ENCODE measurements at regions not wholly inside any gene's neighbourhood (a gene's known extent, or its start where the extent isn't known, plus 50 kb on each side); places are given as distances from the start of the nearest gene placed in this dataset.
"Not testable (repeated sequence)": the region's sequence is repeated elsewhere in the genome, so short reads cannot be mapped to it uniquely, and the experiment has no call there.

GRCh38 chr7:82701949-82702348 is 258.4 kb upstream of the CACNA2D1 start:
- in situ Hi-C loops (cut with MboI; ENCODE audit: low sequenced_read_pairs) = no loop called here

DNA sequence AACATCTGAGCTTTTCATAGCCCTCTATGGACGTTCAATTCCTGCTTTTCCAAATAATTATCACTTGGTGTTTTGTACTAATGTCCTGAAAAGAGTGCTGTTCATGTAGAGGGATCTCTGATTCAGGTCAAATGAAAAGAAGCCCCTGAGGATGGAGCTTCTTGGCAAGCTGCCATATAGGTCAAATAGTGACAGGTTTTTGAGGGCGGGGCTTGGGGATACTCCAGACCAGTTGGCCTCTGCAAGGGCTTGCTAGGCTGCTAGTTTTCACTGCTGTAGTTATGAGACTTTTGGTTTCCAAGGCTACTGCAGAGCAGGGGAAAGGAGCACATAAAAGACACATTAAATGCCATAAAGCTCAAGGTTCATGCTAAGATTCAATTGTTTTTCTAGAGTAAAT is 257.2 kb upstream of the CACNA2D1 start:
- in situ Hi-C loops (cut with MboI; ENCODE audit: low sequenced_read_pairs) = no loop called here

DNA sequence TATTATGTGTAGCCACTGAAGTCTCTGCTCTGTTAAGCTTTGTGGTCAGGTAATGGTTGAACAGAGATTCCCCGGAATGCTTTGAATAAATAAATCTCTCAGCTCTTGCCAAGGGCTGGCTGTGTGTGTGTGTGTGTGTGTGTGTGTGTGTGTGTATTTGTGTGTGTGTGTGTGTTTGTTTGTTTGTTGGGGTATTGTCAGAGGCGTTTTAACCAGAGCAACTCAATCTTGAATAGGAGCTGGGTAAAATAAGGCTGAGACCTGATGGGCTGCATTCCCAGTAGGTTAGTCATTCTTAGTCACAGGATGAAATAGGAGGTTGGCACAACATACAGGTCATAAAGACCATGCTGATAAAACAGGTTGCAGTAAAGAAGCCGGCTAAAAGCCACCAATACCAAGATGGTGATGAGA is 256.2 kb upstream of the CACNA2D1 start:
- in situ Hi-C loops (cut with MboI; ENCODE audit: low sequenced_read_pairs) = no loop called here

- in situ Hi-C loops (cut with MboI; ENCODE audit: low sequenced_read_pairs) = no loop called here
These were observed 254.3 kb upstream of the CACNA2D1 start for GRCh38 chr7:82697897-82698296.

GRCh38 chr7:82696631-82697030 is 253.1 kb upstream of the CACNA2D1 start:
- in situ Hi-C loops (cut with MboI; ENCODE audit: low sequenced_read_pairs) = no loop called here

- in situ Hi-C loops (cut with MboI; ENCODE audit: low sequenced_read_pairs) = no loop called here
These were observed 250.4 kb upstream of the CACNA2D1 start for GRCh38 chr7:82694022-82694421.

GRCh38 chr7:82690929-82691328 is 247.4 kb upstream of the CACNA2D1 start:
- in situ Hi-C loops (cut with MboI; ENCODE audit: low sequenced_read_pairs) = no loop called here

GRCh38 chr7:82685214-82685613 is 241.6 kb upstream of the CACNA2D1 start:
- in situ Hi-C loops (cut with MboI; ENCODE audit: low sequenced_read_pairs) = no loop called here

DNA sequence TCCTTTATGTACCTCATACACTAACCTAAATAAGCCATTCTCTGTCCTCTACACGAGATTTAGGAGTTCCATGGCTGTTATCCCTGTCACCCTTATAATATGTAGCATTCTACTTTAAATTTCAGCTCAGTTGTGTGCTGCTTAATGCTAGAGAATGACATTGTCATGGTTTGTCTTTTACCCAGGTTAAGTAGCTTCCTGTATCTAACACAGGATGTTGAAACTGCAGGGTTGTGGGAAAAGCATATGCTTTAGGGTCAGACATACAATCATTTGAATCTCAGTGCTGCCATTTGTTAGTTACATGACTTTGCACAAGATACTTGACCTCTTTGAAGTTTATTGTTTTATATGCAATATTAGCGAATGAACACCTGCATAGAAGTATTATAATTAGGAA is 235.1 kb upstream of the CACNA2D1 start:
- in situ Hi-C loops (cut with MboI; ENCODE audit: low sequenced_read_pairs) = no loop called here

DNA sequence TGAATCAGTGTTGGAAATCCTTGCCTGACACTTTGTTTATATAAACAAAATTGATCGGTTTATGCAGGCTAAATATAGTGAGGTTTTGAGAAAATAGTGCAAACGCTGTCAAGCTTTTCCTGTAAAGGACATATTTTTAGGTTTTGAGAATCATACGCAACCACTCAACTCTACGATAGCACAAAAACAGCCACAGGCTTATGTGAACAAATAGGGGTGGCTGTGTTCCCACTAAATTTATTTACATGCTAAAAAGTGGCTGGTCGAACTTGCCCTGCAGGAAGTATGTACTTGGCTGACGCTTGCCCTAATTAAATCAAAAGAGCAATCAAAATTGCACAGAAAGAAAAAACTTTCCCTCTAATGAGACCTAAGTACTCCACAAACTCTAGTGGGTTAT is 234.7 kb upstream of the CACNA2D1 start:
- in situ Hi-C loops (cut with MboI; ENCODE audit: low sequenced_read_pairs) = no loop called here

DNA sequence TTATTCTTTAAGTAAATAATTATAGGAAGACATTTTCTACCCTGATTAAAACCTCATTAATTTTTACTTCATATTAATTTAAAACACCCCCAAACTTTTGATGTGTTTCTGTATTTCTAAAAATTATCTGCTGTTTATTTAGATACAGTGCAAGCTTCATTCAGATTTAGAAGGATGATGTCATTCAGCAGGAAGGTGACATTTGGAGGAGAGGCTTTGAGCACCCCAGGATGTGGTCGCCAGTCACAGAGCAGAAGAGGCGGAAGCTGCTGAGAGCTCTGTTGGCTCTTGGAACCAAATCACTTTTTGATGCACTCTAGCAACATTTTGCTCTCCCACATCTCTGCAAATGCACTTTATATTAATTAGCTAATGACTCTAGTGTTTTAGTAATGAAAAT is 233.9 kb upstream of the CACNA2D1 start:
- in situ Hi-C loops (cut with MboI; ENCODE audit: low sequenced_read_pairs) = no loop called here

GRCh38 chr7:82676777-82677463 is 233.3 kb upstream of the CACNA2D1 start:
- in situ Hi-C loops (cut with MboI; ENCODE audit: low sequenced_read_pairs) = no loop called here

- in situ Hi-C loops (cut with MboI; ENCODE audit: low sequenced_read_pairs) = no loop called here
These were observed 231.8 kb upstream of the CACNA2D1 start for GRCh38 chr7:82675396-82675795.

- in situ Hi-C loops (cut with MboI; ENCODE audit: low sequenced_read_pairs) = no loop called here
These were observed 230.7 kb upstream of the CACNA2D1 start for GRCh38 chr7:82674268-82674667.

GRCh38 chr7:82672078-82672477 is 228.5 kb upstream of the CACNA2D1 start:
- in situ Hi-C loops (cut with MboI; ENCODE audit: low sequenced_read_pairs) = no loop called here

GRCh38 chr7:82669141-82669540 is 225.6 kb upstream of the CACNA2D1 start:
- in situ Hi-C loops (cut with MboI; ENCODE audit: low sequenced_read_pairs) = no loop called here

DNA sequence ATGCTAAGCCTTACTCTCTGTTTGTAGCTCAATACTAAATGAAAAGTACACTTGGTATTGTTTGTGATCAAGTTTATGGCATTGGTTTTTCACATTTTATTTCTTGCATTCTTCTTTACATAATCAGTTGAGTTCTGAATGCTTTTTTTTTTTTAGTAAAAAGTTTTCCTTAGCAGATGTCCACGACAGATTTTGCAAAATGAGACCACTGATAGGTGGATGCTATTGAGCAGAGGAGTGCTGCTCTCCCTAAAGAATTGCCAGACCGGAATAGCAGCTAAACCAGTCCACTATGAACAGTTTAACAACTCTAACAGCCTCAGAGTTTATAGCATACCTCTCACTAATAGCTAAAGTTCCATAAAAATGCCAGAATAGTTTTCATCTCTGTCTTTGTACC is 225.1 kb upstream of the CACNA2D1 start:
- in situ Hi-C loops (cut with MboI; ENCODE audit: low sequenced_read_pairs) = no loop called here

DNA sequence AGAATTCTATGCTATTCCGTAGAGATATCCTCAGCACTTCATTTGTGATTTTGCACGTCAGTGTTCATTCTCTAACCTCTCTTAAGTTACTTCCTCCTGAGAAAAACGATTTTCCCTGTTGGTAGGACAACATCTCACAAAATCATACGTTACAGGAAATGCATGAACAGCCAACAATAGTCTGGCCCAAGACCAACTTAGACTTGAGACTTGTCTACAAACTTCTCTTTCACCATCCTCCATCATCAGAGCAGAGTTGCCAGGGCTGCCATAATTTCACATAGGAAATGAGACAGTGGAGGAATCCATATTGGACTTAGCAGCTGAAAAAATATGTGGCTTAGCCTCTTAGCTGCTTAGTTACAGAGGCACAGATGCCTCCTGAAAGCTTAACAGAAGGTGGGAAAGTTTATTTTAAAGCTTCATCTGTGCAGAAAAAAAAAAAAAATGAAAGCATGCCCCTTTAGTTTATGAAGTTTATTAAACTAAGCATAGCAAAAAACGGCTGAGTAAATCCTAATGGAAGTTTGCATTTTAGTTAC is 222.5 kb upstream of the CACNA2D1 start:
- in situ Hi-C loops (cut with MboI; ENCODE audit: low sequenced_read_pairs) = no loop called here

DNA sequence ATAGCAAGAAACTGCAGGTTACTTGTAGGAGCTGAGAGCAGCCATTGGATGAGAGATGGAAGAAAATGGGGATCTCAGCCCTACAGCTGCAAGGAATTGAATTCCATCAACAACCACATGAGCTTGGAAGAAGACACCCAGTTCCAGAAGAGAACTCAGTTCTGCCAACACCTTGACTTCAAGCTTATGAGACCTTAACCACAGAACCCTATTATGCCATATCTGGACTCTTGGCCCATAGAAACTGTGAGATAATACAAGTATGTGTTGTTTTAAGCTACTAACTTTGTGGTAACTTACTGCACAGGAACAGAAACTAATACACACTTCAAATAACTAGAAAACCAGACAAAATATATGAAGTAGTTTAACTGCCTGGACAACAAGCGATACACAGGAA is 212.4 kb upstream of the CACNA2D1 start:
- in situ Hi-C loops (cut with MboI; ENCODE audit: low sequenced_read_pairs) = no loop called here

- in situ Hi-C loops (cut with MboI; ENCODE audit: low sequenced_read_pairs) = not testable (repeated sequence)
These were observed 206.5 kb upstream of the CACNA2D1 start for GRCh38 chr7:82650095-82650494.

DNA sequence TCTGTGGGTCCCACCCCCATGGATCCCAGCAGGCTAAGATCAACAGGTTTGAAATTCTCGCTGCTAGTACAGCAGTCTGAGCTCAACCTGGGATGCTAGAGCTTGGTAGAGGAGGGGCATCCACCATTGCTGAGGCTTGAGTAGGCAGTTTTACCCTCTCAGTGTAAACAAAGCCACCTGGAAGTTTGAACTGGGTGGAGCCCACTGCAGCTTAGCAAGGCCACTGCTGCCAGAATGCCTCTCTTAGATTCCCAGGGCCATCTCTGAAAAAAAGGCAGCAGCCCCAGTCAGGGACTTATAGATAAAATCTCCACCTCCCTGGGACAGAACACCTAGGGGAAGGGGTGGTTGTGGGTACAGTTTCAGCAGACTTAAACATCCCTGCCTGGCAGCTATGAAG is 190.0 kb upstream of the CACNA2D1 start:
- in situ Hi-C loops (cut with MboI; ENCODE audit: low sequenced_read_pairs) = no loop called here

DNA sequence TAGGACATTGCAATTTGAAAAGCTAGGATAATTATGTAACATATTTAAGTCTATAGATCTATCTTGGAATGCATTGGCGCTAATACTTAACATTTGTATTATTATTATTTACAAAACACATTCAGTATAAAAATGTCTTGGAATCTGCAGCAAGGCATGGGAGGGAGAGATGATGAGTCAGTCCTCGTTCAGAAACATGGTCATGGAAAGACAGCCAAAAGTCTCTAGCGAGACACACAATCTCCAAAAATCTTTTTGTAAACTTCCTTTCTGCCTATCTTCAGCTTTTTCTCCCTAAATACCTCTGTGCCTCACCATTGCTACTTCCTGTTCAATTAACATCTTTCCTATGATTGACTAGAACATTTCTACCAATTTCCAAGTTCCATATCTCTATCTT is 188.4 kb upstream of the CACNA2D1 start:
- in situ Hi-C loops (cut with MboI; ENCODE audit: low sequenced_read_pairs) = no loop called here

DNA sequence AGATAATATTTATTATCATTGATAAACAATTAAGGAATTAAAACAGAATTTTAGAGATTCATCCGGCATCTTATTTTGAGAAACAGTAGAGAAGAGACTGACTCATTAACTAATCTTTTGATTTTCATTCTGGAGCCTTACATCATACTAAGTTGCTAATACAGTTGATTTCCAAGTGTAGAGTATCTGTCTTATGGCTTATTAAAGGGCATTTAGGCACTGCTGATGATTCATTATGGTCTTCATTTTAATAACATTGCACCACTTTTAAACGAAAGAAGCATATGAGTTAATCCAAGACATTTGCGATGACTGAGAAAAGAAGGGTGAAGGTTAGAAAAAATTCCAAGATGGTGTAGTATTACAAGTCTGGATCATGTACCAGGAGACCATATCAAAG is 186.0 kb upstream of the CACNA2D1 start:
- in situ Hi-C loops (cut with MboI; ENCODE audit: low sequenced_read_pairs) = no loop called here

Measured in HL-60/S4 treated with retinoic acid at 250 ng/mL for 4 days and 3 days (cell line).